Superior temporal gyrus (tissue), 1 donor: ENCODE measurements at regions not wholly inside any gene's neighbourhood (a gene's known extent, or its start where the extent isn't known, plus 50 kb on each side); places are given as distances from the start of the nearest gene placed in this dataset.

Experiments
- DNase-seq: peaks from one replicate; pipeline ENCODE4 v3.0.0-alpha.2; 2016; ENCODE audit errors: extremely low spot score

DNA sequence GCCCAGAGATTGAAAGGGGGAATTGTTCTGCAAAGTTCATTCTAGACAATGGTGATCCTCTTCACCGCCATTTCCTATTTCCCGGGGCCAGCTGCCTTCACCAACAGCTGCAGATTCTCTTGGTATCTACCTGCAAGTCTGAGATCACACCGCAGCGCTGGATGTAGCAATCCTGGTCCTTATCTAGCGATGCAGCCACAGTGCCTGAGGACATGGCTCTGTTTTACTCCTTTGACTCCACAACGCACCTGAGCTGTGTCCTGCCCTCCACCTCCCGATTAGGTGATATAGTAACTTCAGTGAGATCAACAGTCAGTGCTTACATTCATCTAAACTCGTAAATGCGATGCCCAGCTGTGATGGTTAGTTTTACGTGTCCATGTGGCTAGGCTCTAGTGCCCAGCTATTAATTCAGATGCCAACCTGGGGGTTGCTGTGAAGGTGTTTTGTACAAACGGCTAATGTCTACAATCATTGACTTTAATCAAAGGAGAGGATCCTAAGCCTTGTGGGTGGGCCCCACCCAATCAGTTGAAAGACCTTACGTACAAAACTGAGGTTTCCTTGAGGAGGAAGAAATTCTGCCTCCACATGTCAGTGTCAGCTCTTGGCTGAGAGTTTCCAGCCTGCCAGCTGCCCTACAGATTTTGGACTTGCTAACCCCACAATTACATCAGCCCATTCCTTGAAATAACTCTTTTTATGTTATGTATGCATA lies 189.8 kb downstream of the SH3BP4 start:
- no peak for DNase-seq

DNA sequence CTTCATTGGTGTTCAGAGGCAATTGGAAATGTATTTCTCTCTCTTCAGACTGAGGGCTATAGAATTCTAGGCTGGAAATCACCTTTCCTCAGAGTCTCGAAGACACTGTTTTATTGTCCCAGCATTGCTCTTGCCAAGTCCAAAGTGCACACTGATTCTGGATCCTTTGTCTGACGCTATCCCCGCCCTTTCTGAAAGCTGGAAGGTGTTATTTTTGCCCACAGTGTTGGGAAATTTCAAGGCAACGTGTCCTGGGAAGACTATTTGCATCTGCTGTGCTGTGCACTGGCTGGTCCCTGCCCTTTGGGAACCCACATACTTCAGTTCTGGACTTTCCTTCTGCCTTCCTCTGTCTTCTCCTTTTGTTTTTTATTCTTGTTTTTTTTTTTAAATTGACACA lies 190.8 kb downstream of the SH3BP4 start:
- DNase-seq = no peak

DNA sequence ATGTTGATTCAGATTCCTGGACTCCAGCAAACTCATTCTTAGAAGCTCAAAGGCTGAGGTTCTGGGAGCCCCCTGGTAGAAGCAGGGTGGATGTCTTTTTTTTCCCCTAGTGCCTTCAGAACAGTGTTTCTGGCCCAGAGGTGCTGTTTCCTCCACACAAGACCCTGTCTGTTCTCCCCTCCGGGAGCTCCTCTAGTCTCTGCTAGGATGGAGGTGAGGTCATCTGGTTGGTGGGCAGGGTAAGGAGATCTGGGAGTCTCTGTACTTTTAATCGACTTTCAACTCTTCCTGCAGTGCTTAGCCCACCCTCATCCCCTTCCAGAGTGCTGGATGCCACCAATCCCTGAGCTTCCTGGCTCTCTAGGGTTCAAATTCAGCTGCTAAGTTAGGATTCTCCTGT lies 192.0 kb downstream of the SH3BP4 start:
- DNase-seq = no peak

DNA sequence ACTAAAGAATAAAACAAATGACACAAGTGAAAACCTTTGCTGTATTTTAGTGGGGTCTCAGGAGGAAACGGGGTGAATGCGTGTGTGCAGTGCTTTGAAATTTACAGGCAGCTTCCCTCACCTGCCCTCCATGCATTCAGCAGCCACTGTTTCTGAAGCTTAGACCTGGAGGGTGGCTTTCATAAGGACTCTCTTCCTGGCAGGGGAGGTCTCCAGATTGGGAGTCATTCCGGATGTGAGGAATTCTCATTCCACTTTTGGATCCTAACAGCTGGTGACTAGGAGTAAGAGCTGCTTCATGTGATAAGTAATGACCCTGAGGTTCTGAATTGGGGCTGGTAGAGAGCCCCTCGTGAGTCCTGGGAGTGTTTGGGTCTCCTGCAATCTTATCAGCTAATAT lies 192.5 kb downstream of the SH3BP4 start:
- no peak for DNase-seq

DNA sequence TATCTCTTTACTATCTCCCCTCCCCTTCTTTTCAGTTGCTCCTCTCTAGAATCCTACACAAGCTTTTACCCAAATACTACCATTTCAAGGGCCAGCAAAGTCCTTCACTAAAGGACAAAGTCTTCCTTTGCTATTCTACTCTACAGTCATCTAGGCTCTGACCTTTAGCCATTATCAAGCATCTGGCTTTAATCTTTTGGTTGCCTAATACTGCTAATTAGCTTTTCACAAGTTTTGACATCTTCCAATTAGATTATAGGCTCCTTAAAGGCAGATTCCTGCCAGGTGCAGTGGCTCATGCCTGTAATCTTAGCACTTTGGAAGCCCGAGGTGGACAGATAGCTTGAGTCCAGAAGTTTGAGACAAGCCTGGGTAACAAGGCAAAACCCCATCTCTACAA lies 194.4 kb downstream of the SH3BP4 start:
- DNase-seq = no peak

DNA sequence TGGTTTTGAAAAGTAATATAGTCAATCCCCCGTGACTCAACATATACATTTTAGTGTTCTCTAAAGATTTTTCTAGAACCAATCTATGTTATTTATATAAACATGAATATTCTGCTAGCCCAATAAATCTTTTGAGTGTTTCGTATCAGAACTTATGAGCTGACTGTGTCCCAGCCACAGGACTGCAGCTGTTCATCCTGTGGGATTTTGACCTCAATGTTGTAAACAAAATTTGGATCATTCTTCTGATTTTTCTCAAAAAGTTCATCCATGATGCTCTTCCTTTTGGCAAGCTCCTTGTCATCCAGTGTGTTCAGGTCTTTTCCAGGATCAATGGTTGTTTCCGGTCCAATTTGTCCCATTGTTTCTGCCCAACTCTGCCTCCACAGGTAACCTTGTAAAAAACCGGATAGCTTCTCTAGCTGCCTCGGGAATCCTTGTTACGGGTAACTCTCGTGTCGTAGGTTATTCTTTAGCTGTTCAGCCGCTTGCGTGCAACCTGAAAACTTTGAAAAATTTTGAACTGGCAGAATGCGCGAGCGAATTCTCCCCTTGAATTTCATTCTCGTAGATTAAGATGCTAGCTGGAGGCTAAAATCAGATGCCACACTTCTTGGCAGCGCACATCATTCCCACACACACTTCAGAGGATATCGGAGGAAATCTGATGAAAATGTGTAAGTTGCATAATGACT lies 195.2 kb downstream of the SH3BP4 start:
- DNase-seq = no peak

DNA sequence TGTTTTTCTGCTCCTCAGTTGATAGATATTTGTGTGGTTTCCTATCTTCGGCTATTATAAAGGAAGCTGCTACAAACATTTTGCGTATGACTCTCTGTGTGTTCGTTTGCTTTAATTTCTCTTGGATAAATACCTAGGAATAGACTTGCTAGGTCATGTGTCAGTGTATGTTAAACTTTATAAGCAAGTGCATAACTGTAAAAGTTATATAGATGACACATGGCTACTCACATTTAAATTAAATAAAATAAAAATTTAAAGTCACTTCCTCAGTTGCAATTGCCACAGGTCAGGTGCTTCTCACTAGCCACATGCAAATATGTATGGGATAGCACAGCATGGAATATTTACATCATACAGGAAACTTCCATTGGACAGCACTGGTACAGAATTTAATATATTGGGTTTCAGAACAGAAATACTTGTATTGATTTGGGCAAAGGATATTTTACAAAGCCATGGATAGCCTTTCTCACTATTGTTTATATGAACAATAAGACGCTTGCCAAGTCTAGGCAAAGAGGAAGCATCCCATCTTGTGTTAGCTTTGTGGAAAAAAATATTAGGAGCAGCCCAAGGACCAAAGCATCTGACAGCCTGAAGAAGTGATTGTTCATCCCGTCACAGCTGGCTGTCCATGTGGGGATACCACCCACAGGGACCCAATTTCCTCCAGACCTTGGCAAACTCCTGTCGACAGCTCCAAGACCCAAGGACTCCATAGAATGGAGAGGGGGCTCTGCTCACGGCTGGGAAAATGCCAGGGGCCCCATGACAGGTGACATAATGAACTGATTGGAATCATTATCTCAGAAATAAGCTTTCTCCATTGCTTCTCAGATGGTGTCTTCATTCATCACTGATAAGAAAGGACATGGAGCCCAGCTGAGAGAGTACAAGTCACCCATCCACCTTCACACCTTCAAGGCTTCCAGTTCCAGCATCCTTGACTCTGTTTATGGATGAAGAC lies 196.7 kb downstream of the SH3BP4 start:
- DNase-seq = peak; percentile 43

DNA sequence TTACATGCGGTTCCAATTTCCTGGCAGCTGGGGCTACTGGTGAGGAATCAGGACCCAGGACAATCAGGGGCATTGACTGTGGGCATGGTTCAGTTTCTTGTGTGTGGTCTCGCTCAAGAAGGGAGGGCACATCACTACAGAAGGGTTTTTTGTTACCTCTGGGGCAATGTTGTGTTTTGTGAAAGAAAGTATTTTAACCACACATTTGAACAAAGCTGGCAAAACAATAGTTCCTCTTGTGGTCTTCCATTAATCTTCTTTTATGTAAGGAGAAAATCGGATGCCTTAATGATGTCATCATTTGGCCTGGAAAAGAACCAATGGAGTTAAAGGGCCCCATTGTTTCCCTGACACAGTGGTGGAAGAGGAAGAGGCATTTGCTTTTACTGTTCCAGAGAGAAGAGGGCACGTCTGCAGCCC lies 197.4 kb downstream of the SH3BP4 start:
- peak; percentile 96 for DNase-seq

DNA sequence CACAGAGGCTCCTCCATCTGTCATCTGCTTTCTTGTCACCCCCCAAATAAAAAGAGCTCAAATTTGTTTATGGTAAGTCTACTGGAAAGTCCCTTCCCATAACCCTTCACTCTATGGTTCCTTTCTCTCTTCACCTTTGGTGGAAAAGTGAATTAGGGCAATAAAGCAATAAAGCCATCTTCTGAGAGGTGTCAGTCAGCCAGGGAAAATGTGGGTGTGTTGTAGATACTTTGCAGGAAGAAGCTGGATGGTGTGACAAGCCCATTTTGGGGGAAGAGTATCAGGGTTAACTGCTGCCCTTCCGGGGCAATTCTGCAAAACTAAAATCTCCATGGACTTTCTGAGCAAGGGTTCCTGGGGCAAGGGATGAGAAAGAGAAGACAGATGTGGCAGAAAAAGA lies 197.9 kb downstream of the SH3BP4 start:
- DNase-seq = no peak

DNA sequence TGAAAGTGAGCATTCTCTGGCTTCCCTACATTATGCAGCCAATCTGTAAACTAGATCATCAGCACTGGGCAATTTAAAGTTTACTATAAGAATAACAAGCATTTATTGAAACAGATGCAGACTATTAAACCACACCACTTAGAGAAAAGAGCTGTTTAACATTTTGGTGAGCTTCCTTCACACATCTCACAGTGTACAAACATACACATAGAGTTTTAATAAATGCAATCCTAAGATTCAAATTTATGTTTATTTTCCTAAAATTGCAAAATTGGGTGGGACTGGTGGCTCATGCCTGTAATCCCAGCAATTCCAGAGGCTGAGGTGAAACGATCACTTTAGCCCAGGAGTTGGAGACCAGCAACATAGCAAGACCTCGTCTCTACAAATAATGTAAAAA lies 199.3 kb downstream of the SH3BP4 start:
- no peak for DNase-seq

DNA sequence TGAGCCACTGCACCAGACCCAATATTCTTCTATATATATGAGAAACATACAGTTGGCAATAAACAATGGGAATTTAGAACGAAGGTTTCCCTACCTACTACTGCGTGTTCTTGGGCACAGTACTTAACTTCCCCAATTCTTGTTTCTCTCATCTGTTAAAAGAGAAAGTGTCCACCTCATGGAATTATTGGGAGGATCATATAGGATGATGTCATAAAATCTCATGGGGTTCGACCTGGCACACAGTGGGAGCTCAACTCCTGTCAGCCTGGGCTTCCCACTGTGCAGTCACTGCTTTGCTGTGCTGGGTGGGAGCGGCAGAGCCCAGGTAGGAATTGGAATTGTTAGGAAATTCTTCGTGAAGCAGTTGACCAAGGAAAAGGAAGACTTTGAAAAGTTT lies 203.3 kb downstream of the SH3BP4 start:
- no peak for DNase-seq

DNA sequence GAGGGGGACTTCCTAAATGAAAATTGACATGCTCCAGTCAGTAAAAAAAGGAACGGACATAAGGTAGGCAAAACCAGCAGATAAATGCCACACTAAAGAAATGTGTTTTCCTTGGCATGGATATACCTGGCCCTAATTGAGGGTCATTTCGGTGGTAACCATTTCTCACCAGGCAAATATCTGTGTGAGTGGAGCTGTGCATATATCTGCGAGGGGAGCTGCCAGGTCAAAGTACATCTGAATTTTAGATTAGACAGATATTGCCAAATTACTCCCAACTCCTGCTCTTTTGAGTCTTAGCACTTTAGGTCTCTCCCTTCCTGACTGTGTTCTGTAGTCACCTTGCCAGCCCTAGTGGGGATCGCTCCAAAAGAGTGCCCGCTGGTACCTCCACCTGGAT lies 204.2 kb downstream of the SH3BP4 start:
- no peak for DNase-seq

DNA sequence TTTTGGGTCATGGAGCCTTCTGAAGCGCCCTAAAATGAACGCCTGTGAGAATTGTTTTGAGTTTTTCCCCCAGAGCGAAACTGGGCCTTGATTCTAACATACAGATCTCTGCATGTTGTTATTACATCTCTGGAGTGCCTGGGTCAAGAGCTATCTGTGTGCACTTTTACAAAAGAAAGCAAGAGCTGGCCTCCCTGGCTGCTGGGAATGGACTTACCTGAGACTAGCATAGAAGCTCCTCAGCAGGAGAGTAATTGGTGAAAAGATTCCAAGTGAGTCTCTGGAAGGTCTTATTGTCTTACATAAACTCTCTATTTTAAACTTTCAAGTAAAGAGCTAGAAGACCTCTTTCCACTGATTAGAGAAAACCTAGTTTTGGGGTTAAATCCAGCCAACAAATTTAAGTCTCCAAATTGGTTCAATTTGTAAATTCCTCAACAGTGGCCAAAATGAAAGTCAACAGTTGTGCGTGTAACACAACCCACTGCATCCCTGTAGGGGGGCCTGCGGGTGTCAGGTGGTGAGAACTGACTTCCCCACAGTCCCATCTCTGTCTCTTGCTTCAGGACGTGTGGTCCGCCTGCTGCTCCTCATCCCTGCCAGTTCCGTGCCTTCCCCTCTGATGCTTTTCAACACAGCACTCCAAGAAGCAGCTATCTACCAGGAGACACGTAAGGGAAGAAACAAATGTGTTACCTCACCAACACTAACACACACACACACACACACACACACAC lies 206.1 kb downstream of the SH3BP4 start:
- no peak for DNase-seq

DNA sequence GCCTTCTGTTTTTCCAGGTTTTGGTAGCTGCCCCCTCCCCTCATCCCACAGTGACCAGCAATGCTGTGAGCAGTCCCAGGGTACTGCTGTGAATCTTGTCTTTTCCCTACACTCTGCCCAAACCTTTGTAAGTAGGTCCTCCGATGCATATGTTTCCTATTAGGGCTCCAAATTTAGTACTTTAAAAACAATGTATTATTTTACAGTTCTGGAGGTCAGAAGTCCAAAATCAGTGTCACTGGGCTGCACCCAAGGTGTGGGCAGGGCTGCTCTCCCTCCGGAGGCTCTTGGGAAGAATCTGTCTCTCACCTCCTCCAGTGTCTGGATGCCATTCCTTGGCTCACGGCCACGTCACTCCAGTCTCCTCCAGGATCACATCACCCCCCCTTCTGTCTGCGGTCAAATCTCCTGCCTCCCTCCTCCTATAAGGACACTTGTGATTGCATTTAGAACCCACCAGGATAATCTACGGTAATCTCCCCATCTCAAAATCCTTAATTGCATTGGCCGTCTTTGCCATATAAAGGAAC lies 208.5 kb downstream of the SH3BP4 start:
- DNase-seq = no peak

DNA sequence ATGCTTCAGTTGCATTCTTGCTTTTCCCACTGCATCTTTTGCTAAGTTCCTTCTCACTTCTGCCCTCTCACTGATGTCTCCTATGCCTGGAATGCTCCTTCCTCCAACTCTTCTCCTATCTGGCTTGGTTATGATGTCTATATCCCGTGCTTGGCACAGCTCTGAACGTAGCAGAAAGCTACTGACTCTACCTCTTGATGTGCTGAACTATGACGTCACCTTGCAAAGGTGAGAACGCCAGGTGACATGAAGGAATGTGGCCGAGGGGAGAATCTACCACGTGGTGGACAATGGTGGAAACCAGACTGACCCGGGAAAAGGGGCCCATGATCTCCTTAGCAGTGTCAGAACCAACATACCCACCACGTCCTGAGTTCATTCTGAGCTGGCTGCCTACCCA lies 209.7 kb downstream of the SH3BP4 start:
- DNase-seq = no peak

DNA sequence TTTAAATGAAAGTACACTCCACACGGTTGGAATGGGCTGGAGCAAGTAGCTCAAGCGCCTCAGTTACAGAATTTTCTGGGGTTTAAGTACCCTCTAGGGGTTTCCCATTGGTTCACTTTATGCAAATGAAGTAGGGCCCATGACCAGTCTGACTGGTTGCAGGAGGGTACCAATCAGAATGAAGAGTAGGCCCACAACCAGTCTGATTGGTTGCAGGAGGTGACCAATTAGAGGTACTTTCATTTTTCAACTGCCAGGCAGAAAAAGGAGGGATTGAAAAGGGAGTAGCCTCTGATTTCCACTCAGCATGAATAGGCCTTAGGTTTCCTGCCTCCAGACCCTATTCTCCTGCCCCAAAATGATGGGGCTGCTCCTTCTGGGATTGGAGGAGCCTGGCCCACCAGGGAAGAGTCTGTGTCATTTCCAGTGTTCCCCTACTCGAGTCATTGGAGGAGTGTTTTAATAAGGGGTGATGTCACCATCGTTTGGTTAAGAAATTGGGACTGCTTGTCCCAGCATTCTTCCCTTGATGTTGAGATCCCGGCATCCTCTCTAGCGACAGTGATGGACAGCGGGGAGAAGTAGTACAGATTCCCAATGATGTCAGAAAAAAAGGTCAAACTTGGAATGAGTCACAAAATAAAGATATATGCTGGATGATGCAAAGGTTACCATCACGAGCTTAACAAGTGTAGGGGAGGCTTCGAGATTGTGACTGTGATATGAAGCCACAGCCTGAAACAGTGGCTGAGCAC lies 210.4 kb downstream of the SH3BP4 start:
- DNase-seq = no peak

DNA sequence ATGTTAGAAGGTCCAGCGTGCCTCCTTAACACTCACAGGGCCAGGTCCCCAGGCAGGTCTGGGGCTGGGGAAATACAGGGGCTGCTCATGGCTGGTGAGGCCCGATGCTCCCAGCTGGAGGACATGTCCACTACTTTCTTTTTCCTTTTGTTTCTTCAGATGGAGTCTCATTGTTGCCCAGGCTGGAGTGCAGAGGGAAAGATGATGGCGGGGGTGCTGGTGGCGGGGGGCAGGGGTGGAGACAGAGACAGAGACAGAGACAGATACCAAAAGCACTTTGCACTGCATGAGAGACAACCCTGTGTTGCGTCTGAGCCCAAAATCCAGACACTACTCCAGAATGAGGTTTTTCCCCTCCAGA lies 211.0 kb downstream of the SH3BP4 start:
- no peak for DNase-seq

DNA sequence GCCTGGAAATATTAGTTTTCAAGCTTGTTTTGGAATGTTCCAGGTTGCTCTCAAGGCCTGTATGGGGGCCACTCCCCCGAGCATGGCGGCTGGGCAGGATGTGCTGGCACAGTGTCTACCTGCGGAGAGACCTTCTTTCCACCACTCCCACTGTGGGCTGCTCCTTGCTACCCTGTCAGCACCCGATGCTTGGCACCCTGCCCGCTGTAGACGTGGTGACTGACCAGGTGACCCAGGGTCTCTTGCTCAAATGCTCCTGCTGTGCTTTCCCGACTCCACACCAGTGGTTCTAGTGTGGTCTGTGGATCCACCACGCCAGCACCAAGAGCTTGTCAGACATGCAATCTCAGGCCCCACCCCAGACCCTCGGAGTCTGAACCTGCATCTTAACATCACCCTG lies 213.3 kb downstream of the SH3BP4 start:
- no peak for DNase-seq

DNA sequence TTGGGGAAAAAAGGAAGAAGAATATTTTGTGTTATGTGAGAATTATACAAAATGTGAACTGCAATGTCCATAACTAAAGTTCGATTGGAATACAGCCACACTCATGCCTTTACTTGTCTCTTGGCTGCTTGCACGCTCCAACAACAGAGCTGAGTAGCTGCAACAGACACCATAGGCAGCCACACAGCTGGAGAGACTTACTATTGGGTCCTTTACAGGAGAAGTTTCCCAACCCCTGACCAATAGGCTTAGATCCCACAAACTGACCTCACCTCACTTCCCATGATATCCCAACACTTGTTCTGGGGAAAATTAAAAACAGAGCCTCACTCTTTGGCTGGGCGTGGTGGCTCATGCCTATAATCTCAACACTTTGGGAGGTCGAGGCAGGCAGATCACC lies 213.8 kb downstream of the SH3BP4 start:
- DNase-seq = no peak

DNA sequence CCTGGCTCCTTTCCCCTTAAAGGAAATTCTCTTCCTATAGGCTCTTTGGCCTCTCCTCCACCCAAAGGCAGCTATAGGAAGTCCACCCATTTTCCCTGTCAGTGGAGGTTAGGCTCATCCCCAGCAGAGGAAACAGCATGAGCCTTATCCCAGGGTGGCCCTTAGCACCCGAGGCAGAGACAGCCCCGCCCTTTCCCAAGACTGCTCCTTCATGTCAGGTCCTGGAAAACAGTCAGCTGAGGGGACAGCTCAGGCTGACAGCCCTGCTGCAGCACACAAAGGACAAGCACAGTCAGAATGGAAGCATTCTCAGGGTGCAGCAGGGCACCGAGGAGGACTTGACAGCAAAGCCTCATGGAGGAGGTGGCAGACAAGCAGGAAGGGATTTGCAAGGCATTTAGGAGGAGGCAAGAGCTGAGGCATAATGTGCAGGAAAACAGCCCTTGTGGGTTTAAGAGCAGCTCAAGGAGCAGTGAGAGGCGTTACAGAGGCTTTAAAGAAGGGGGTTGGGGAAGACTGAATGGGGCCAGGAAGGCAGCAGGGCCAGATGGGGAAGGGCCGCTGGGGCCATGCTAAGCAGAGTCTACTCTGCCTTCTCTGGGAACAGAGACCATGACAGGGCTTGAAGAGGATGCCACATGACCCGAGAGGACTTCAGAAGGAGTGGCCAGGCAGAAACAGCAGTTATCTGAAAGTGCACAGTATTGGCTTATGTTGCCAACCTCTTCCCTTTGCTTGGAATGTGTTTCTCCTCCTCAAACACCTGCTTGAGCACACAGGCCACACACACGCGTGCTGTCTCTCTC lies 216.6 kb downstream of the SH3BP4 start:
- DNase-seq = no peak
